A673 (cell line): ENCODE measurements at regions not wholly inside any gene's neighbourhood (a gene's known extent, or its start where the extent isn't known, plus 50 kb on each side); places are given as distances from the start of the nearest gene placed in this dataset.

Experiments used
- BruUV-seq: library from RNA; stranded (reverse); fragments of 400-500 nt; replicated peaks from 2 replicates; lab custom pipeline; 2021; lab: Mats Ljungman, UMichigan
- CTCF ChIA-PET: fragments of 300-600 bp; sonication (Branson Sonifier 250); formaldehyde crosslinking; loops from one replicate; lab custom pipeline; 2022; ENCODE audit warnings: antibody characterized with exemption; lab: Charles Lee
- POLR2A ChIA-PET: fragments of 300-600 bp; sonication (Branson Sonifier 250); formaldehyde crosslinking; loops from one replicate; lab custom pipeline; 2022; ENCODE audit warnings: antibody characterized with exemption; ENCODE audit not compliant: low non-redundant PET; lab: Charles Lee
- DNase-seq: peaks from one replicate; pipeline ENCODE4 v3.0.0-alpha.2; 2015; ENCODE audit warnings: low spot score
- H3K27ac ChIP-seq: fragments of 200-600 bp; sonication (generic); 2 replicates; pipeline ENCODE4 v1.5.1; 2016; ENCODE audit warnings: mixed run types, low read depth, mild to moderate bottlenecking, mixed read lengths, antibody characterized with exemption, low read length; ENCODE audit not compliant: poor library complexity, severe bottlenecking
- H3K27me3 ChIP-seq: fragments of 200-600 bp; sonication (generic); replicated peaks from 2 replicates; pipeline ENCODE4 v1.6.1; 2017; ENCODE audit warnings: mixed run types, low read depth, mild to moderate bottlenecking, mixed read lengths, antibody characterized with exemption, low read length; ENCODE audit not compliant: insufficient read depth, poor library complexity
- H3K36me3 ChIP-seq: fragments of 200-600 bp; sonication (generic); 2 replicates; pipeline ENCODE4 v1.6.1; 2016; ENCODE audit warnings: mixed run types, mild to moderate bottlenecking, mixed read lengths, antibody characterized with exemption, low read length; ENCODE audit not compliant: insufficient read depth, poor library complexity, severe bottlenecking
- H3K4me1 ChIP-seq: fragments of 200-600 bp; sonication (generic); 2 replicates; pipeline ENCODE4 v1.6.1; 2017; ENCODE audit warnings: mixed run types, mild to moderate bottlenecking, mixed read lengths, antibody characterized with exemption, low read length; ENCODE audit not compliant: insufficient read depth, poor library complexity, severe bottlenecking
- H3K4me3 ChIP-seq: fragments of 200-600 bp; sonication (generic); 2 replicates; pipeline ENCODE4 v1.5.1; 2016; ENCODE audit warnings: low read depth, mixed run types, mild to moderate bottlenecking, mixed read lengths, low read length; ENCODE audit not compliant: poor library complexity, severe bottlenecking
- H3K9me3 ChIP-seq: fragments of 200-600 bp; sonication (generic); 2 replicates; pipeline ENCODE4 v1.6.1; 2016; ENCODE audit warnings: mixed run types, low read depth, mild to moderate bottlenecking, mixed read lengths, antibody characterized with exemption, low read length; ENCODE audit not compliant: poor library complexity, severe bottlenecking
- CTCF ChIP-seq: fragments of 300-800, 200-600 bp; sonication (generic); conservative IDR thresholded peaks from 2 replicates; pipeline ENCODE4 v1.5.1; 2017; ENCODE audit warnings: low read depth, mild to moderate bottlenecking, antibody characterized with exemption, low read length, moderate library complexity, mixed read lengths
- EZH2 ChIP-seq: fragments of 200-600 bp; sonication (generic); IDR thresholded peaks from 2 replicates; pipeline ENCODE4 v1.6.1; 2017; ENCODE audit warnings: borderline replicate concordance, low read depth, mild to moderate bottlenecking, mixed read lengths, antibody characterized with exemption, low read length; ENCODE audit not compliant: poor library complexity, severe bottlenecking
- intact Hi-C: fragments of 100-400 bp; cut with micrococcal nuclease; formaldehyde crosslinking; loops from one replicate; pipeline ENCODE4 v1.10.0; 2022; ENCODE audit not compliant: unreplicated experiment

DNA sequence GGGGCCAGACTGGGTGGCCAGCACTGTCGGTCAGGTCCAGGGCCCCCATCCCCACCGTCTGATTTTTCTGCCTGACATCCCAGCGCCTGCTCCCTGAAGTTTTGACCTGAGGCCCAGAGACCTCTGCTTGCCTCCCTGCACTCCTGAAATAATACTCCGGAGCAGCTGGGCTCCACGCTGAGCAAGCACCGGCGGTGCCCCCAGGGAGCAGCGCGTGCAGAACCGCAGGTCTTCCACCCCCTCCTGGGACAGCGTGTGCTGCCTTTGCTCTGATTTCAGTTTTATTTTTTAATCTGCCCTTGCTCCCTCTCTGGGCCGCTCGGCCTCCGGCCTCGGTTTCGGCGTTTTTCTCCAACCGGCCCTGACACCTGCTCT, 132.4 kb upstream of the GSE1 start:
- Histone ChIP-seq H3K27me3 (no peaks in the 10 kb centered on the region), H3K9me3 (no peaks in the 10 kb centered on the region), H3K36me3 (no peaks in the 10 kb centered on the region), H3K27ac (no peak overlapping the region), H3K4me3 (no peak overlapping the region), H3K4me1 (peaks cover 8% of the 10 kb centered on the region)
- intact Hi-C loops, result no loop called here
- CTCF ChIA-PET, result interaction anchor here (0.5 kb wide), 1 partner anchor 78 kb away, joined by 3 read pairs; no protein-coding TSS in a partner anchor
- BruUV-seq, result no TSS peak
- POLR2A ChIA-PET, result no interaction called here
- DNase-seq, result no peak
- TF ChIP-seq EZH2, result no peak
- TF ChIP-seq CTCF, result no peak

- Histone ChIP-seq H3K27ac (no peak overlapping the region), H3K36me3 (no peaks in the 10 kb centered on the region), H3K27me3 (no peaks in the 10 kb centered on the region), H3K9me3 (no peaks in the 10 kb centered on the region), H3K4me1 (peaks cover 8% of the 10 kb centered on the region), H3K4me3 (no peak overlapping the region)
- no peak for DNase-seq
- TF ChIP-seq EZH2 (no peak), CTCF (no peak)
- POLR2A ChIA-PET, result no interaction called here
- intact Hi-C loops, result no loop called here
- CTCF ChIA-PET, result interaction anchor here (0.5 kb wide), 1 partner anchor 79 kb away, joined by 3 read pairs; no protein-coding TSS in a partner anchor
- BruUV-seq, result no TSS peak
These were observed 131.9 kb upstream of the GSE1 start for GRCh38 chr16:85481206-85481605.

- BruUV-seq, result no TSS peak
- ChIA-PET CTCF (no interaction called here), POLR2A (no interaction called here)
These were observed 131.4 kb upstream of the GSE1 start for GRCh38 chr16:85481738-85482137.

More at GRCh38 chr16:85481738-85482137, 131.4 kb upstream of the GSE1 start:
- Histone ChIP-seq H3K36me3 (no peaks in the 10 kb centered on the region), H3K4me3 (no peak overlapping the region), H3K27me3 (no peaks in the 10 kb centered on the region), H3K4me1 (peaks cover 8% of the 10 kb centered on the region), H3K27ac (no peak overlapping the region), H3K9me3 (no peaks in the 10 kb centered on the region)
- intact Hi-C loops, result no loop called here
- TF ChIP-seq EZH2 (no peak), CTCF (no peak)
- no peak for DNase-seq
